Islet of Langerhans (tissue), 1 donor: ENCODE measurements at regions not wholly inside any gene's neighbourhood (a gene's known extent, or its start where the extent isn't known, plus 50 kb on each side); places are given as distances from the start of the nearest gene placed in this dataset.
A peak's percentile ranks its signal among the peaks of the same experiment; 100 is the strongest.

Source experiments
- FAIRE-seq: peaks from one replicate; lab custom pipeline; 2011; peaks lifted over from hg19 to GRCh38; lab: Jason Lieb, UNC

- peak; percentile 92 for FAIRE-seq
Observed at GRCh38 chr18:2036086-2036485, 535.2 kb downstream of the METTL4 start.

GRCh38 chr18:2040279-2040678, 531.0 kb downstream of the METTL4 start:
- no peak for FAIRE-seq

- FAIRE-seq, result no peak
Observed at GRCh38 chr18:2049986-2050385, 521.3 kb downstream of the METTL4 start.

GRCh38 chr18:2050702-2051201, 520.6 kb downstream of the METTL4 start:
- no peak for FAIRE-seq

- FAIRE-seq, result no peak
Observed at GRCh38 chr18:2053490-2054089, 517.7 kb downstream of the METTL4 start.

GRCh38 chr18:2059336-2059735, 512.0 kb downstream of the METTL4 start:
- no peak for FAIRE-seq

GRCh38 chr18:2060086-2060485, 511.2 kb downstream of the METTL4 start:
- no peak for FAIRE-seq

GRCh38 chr18:2070631-2071030, 500.7 kb downstream of the METTL4 start:
- FAIRE-seq, result no peak

GRCh38 chr18:2075499-2075898, 495.8 kb downstream of the METTL4 start:
- no peak for FAIRE-seq

GRCh38 chr18:2082676-2083075, 488.6 kb downstream of the METTL4 start:
- FAIRE-seq, result no peak

GRCh38 chr18:2083691-2084090, 487.6 kb downstream of the METTL4 start:
- FAIRE-seq, result no peak

- FAIRE-seq, result no peak
Observed at GRCh38 chr18:2086439-2086838, 484.9 kb downstream of the METTL4 start.

- FAIRE-seq, result no peak
Observed at GRCh38 chr18:2087877-2088673, 483.2 kb downstream of the METTL4 start.

- no peak for FAIRE-seq
Observed at GRCh38 chr18:2089396-2089795, 481.9 kb downstream of the METTL4 start.

GRCh38 chr18:2091937-2092336, 479.4 kb downstream of the METTL4 start:
- FAIRE-seq, result no peak

- FAIRE-seq, result no peak
Observed at GRCh38 chr18:2096551-2096950, 474.8 kb downstream of the METTL4 start.

- FAIRE-seq, result no peak
Observed at GRCh38 chr18:2100694-2101213, 470.6 kb downstream of the METTL4 start.

GRCh38 chr18:2102022-2102421, 469.3 kb downstream of the METTL4 start:
- no peak for FAIRE-seq

GRCh38 chr18:2103299-2103698, 468.0 kb downstream of the METTL4 start:
- FAIRE-seq, result no peak

GRCh38 chr18:2104620-2105462, 466.5 kb downstream of the METTL4 start:
- no peak for FAIRE-seq

GRCh38 chr18:2108591-2108990, 462.7 kb downstream of the METTL4 start:
- FAIRE-seq, result no peak

GRCh38 chr18:2111456-2111855, 459.8 kb downstream of the METTL4 start:
- no peak for FAIRE-seq
